Keratinocyte (primary cell): ENCODE measurements at regions not wholly inside any gene's neighbourhood (a gene's known extent, or its start where the extent isn't known, plus 50 kb on each side); places are given as distances from the start of the nearest gene placed in this dataset.
"Not testable (repeated sequence)": the region's sequence is repeated elsewhere in the genome, so short reads cannot be mapped to it uniquely, and the experiment has no call there.

Experiments
- DNase-seq: peaks from one replicate; pipeline ENCODE4 v3.0.0-alpha.2; 2011; ENCODE audit warnings: low read depth, missing footprints, low spot score
- FAIRE-seq: peaks from 2 replicates; lab custom pipeline; 2011; peaks lifted over from hg19 to GRCh38; lab: Jason Lieb, UNC
- H2AFZ ChIP-seq: 2 replicates; pipeline ENCODE4 v1.6.0; 2012; ENCODE audit warnings: low read length, control low read depth, inconsistent platforms; ENCODE audit not compliant: control insufficient read depth
- H3K27ac ChIP-seq: 2 replicates; pipeline ENCODE4 v1.5.1; 2011; ENCODE audit warnings: low read length; ENCODE audit not compliant: control insufficient read depth, insufficient read depth
- H3K27me3 ChIP-seq: 3 replicates; pipeline ENCODE4 v1.6.0; 2011; ENCODE audit warnings: low read length; ENCODE audit not compliant: control insufficient read depth, insufficient read depth; ENCODE audit errors: extremely low read depth
- H3K36me3 ChIP-seq, 2 experiments: 2 replicates in 1 of 2; 3 replicates in 1 of 2; pipeline ENCODE4 v1.5.1; 2011; ENCODE audit warnings: low read length in 2 of 2, mild to moderate bottlenecking in 1 of 2; ENCODE audit not compliant: control insufficient read depth in 2 of 2, insufficient read depth in 2 of 2; ENCODE audit errors: extremely low read depth in 1 of 2
- H3K4me1 ChIP-seq: 3 replicates; pipeline ENCODE4 v1.5.1; 2011; ENCODE audit warnings: low read length; ENCODE audit not compliant: control insufficient read depth, insufficient read depth; ENCODE audit errors: extremely low read depth
- H3K4me2 ChIP-seq: 3 replicates; pipeline ENCODE4 v1.6.0; 2011; ENCODE audit warnings: low read depth, low read length; ENCODE audit not compliant: control insufficient read depth, insufficient read depth; ENCODE audit errors: extremely low read depth
- H3K4me3 ChIP-seq, 3 experiments: fragments of 200-600 bp in 1 of 3; sonication (generic) in 1 of 3; 2 replicates in 2 of 3; 3 replicates in 1 of 3; pipeline ENCODE4 v1.5.1; 2011 to 2016; ENCODE audit warnings: low read length in 3 of 3, mild to moderate bottlenecking in 3 of 3, control low read depth in 2 of 3, inconsistent platforms in 1 of 3, low read depth in 1 of 3, mixed read lengths in 1 of 3, mixed run types in 1 of 3, moderate library complexity in 1 of 3; ENCODE audit not compliant: control insufficient read depth in 2 of 3, insufficient read depth in 2 of 3; ENCODE audit errors: extremely low read depth in 1 of 3
- H3K79me2 ChIP-seq: 2 replicates; pipeline ENCODE4 v1.6.0; 2012; ENCODE audit warnings: low read length; ENCODE audit not compliant: control insufficient read depth, insufficient read depth
- H3K9ac ChIP-seq: 3 replicates; pipeline ENCODE4 v1.6.0; 2011; ENCODE audit warnings: low read length; ENCODE audit not compliant: control insufficient read depth, insufficient read depth; ENCODE audit errors: extremely low read depth
- H3K9me1 ChIP-seq: 3 replicates; pipeline ENCODE4 v1.6.0; 2011; ENCODE audit warnings: low read length; ENCODE audit not compliant: control insufficient read depth, insufficient read depth; ENCODE audit errors: extremely low read depth
- H3K9me3 ChIP-seq: 2 replicates; pipeline ENCODE4 v1.5.1; 2012; ENCODE audit warnings: low read depth, low read length; ENCODE audit not compliant: control insufficient read depth
- H4K20me1 ChIP-seq: 3 replicates; pipeline ENCODE4 v1.6.0; 2011; ENCODE audit warnings: low read length; ENCODE audit not compliant: control insufficient read depth, insufficient read depth; ENCODE audit errors: extremely low read depth
- EZH2 ChIP-seq: IDR thresholded peaks from one replicate; pipeline ENCODE4 v1.6.1; 2012; ENCODE audit warnings: inconsistent platforms, mild to moderate bottlenecking, low read length, moderate library complexity
- dilution Hi-C: fragments of 300-500 bp; cut with MboI; formaldehyde crosslinking; loops from one replicate; pipeline ENCODE4 v1.7.0; 2020; ENCODE audit warnings: low sequenced_read_pairs; ENCODE audit not compliant: extremely low pct_ligation_motif_present
- TF ChIP-seq, protein P1 (sequence below), 3 experiments: IDR thresholded peaks in 1 of 3; conservative IDR thresholded peaks in 1 of 3; optimal IDR thresholded peaks in 1 of 3; 2 replicates in 2 of 3; 3 replicates in 1 of 3; pipeline versions ENCODE3 to v1.5.1; 2011; ENCODE audit warnings: low read length in 3 of 3, mild to moderate bottlenecking in 3 of 3, moderate library complexity in 2 of 3, control low read depth in 1 of 3, inconsistent platforms in 1 of 3; ENCODE audit not compliant: insufficient read depth in 2 of 3; ENCODE audit errors: extremely low read depth in 1 of 3

DNA sequence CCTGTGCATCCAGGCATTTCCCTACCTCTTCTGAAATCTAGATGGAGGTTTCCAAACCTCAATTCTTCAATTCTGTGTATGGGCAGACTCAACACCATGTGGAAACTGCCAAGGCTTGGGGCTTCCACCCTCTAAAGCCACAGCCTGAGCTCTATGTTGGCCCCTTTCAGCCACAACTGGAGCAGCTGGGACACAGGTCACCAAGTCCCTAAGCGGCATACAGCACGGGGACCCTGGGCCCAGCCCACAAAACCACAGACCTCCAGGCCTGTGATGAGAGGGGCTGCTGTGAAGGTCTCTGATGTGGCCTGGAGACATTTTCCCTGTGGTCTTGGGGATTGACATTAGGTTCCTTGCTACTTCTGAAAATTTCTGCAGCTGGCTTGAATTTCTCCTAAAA lies 255.4 kb downstream of the TDRD15 start:
- no peak overlapping the region for H3K4me3 ChIP-seq
- no peaks in the 10 kb centered on the region for H3K27me3 ChIP-seq
- H3K79me2 ChIP-seq: no peaks in the 10 kb centered on the region
- dilution Hi-C loops: no loop called here
- no peak overlapping the region for H3K4me2 ChIP-seq
- DNase-seq: no peak
- TF ChIP-seq, protein P1, sequence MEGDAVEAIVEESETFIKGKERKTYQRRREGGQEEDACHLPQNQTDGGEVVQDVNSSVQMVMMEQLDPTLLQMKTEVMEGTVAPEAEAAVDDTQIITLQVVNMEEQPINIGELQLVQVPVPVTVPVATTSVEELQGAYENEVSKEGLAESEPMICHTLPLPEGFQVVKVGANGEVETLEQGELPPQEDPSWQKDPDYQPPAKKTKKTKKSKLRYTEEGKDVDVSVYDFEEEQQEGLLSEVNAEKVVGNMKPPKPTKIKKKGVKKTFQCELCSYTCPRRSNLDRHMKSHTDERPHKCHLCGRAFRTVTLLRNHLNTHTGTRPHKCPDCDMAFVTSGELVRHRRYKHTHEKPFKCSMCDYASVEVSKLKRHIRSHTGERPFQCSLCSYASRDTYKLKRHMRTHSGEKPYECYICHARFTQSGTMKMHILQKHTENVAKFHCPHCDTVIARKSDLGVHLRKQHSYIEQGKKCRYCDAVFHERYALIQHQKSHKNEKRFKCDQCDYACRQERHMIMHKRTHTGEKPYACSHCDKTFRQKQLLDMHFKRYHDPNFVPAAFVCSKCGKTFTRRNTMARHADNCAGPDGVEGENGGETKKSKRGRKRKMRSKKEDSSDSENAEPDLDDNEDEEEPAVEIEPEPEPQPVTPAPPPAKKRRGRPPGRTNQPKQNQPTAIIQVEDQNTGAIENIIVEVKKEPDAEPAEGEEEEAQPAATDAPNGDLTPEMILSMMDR (optimal IDR thresholded peaks at IDR 0.05 in 1 of 3, IDR thresholded peaks at IDR 0.05 in 1 of 3, conservative IDR thresholded peaks at IDR 0.05 in 1 of 3; ENCODE audit: extremely low read depth in 1 of 3, insufficient read depth in 2 of 3, low read length in 3 of 3): no peak
- no peak for TF ChIP-seq EZH2
- no peaks in the 10 kb centered on the region for H4K20me1 ChIP-seq
- H3K9me1 ChIP-seq: no peaks in the 10 kb centered on the region
- FAIRE-seq: no peak
- no peaks in the 10 kb centered on the region for H3K36me3 ChIP-seq
- no peak overlapping the region for H2AFZ ChIP-seq
- H3K9ac ChIP-seq: no peak overlapping the region
- H3K4me1 ChIP-seq: no peaks in the 10 kb centered on the region
- no peaks in the 10 kb centered on the region for H3K9me3 ChIP-seq
- no peak overlapping the region for H3K27ac ChIP-seq

DNA sequence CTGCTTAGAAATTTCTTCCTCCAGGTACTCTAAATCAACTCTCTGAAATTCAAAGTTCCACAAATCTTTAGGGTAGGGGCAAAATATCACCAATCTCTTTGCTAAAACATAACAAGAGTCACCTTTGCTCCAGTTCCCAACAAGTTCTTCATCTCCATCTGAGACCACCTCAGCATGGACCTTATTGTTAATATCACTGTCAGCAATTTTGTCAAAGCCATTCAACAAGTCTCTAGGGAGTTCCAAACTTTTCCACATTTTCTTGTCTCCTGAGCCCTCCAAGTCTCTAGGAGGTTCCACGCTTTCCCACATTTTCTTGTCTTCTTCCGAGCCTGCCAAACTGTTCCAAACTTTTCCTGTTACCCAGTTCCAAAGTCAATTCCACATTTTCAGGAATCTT lies 255.9 kb downstream of the TDRD15 start:
- FAIRE-seq, DNase-seq, H3K4me3 ChIP-seq, H3K27ac ChIP-seq, H2AFZ ChIP-seq, H4K20me1 ChIP-seq, dilution Hi-C loops, H3K27me3 ChIP-seq, H3K79me2 ChIP-seq, H3K9ac ChIP-seq, H3K9me3 ChIP-seq, H3K4me1 ChIP-seq, H3K4me2 ChIP-seq, H3K9me1 ChIP-seq, H3K36me3 ChIP-seq: not testable (repeated sequence)

DNA sequence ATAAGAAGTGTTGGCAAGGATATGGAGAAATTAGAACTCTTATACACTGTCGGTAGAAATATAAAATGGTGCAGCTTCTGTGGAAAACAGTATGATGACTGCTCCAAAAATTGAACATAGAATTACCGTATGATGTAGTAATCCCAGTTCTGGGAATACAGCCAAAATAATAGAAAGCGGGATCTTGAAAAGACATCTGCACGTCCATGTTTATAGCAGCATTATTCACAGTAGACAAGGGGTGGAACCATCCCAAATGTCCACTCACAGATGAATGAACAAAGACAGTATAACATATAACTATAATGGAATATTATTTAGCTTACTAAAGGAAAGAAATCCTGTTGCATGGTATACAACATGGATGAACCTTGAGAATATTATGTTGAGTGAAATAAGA lies 257.7 kb downstream of the TDRD15 start:
- FAIRE-seq (no peak), DNase-seq (no peak)
- H2AFZ ChIP-seq: no peak overlapping the region
- H3K9me1 ChIP-seq: no peaks in the 10 kb centered on the region
- H3K9me3 ChIP-seq: no peaks in the 10 kb centered on the region
- dilution Hi-C loops: no loop called here
- no peak overlapping the region for H3K27ac ChIP-seq
- no peak overlapping the region for H3K4me2 ChIP-seq
- H3K79me2 ChIP-seq: no peaks in the 10 kb centered on the region
- no peak overlapping the region for H3K9ac ChIP-seq
- no peaks in the 10 kb centered on the region for H3K36me3 ChIP-seq
- H4K20me1 ChIP-seq: no peaks in the 10 kb centered on the region
- TF ChIP-seq, protein P1 (optimal IDR thresholded peaks at IDR 0.05 in 1 of 3, IDR thresholded peaks at IDR 0.05 in 1 of 3, conservative IDR thresholded peaks at IDR 0.05 in 1 of 3; ENCODE audit: extremely low read depth in 1 of 3, insufficient read depth in 2 of 3, low read length in 3 of 3): no peak
- TF ChIP-seq EZH2: no peak
- no peaks in the 10 kb centered on the region for H3K4me1 ChIP-seq
- no peaks in the 10 kb centered on the region for H3K27me3 ChIP-seq
- H3K4me3 ChIP-seq: no peak overlapping the region
